AG10803 (cell line): ENCODE measurements at regions not wholly inside any gene's neighbourhood (a gene's known extent, or its start where the extent isn't known, plus 50 kb on each side); places are given as distances from the start of the nearest gene placed in this dataset.
"Not testable (repeated sequence)": the region's sequence is repeated elsewhere in the genome, so short reads cannot be mapped to it uniquely, and the experiment has no call there.

Experiments used
- DNase-seq: peaks from one replicate; pipeline ENCODE4 v3.0.0; 2010; ENCODE audit warnings: low read depth
- H3K4me3 ChIP-seq: 2 replicates; pipeline ENCODE4 v1.5.1; 2011; ENCODE audit warnings: mild to moderate bottlenecking, low read length, control low read depth
- CTCF ChIP-seq: conservative IDR thresholded peaks from 2 replicates; pipeline ENCODE4 v1.5.1; 2011; ENCODE audit warnings: mild to moderate bottlenecking, low read length, control low read depth, inconsistent platforms

- no peak for DNase-seq
- no peak for TF ChIP-seq CTCF
- H3K4me3 ChIP-seq = no peak overlapping the region
Observed at GRCh38 chr6:68533339-68533795, 101.7 kb upstream of the ADGRB3 start.

GRCh38 chr6:68527691-68528090, 107.4 kb upstream of the ADGRB3 start:
- no peak for TF ChIP-seq CTCF
- H3K4me3 ChIP-seq = no peak overlapping the region
- DNase-seq = no peak

GRCh38 chr6:68506911-68507310, 128.2 kb upstream of the ADGRB3 start:
- TF ChIP-seq CTCF = no peak
- no peak for DNase-seq
- no peak overlapping the region for H3K4me3 ChIP-seq

- DNase-seq = no peak
- H3K4me3 ChIP-seq = no peak overlapping the region
- no peak for TF ChIP-seq CTCF
Observed at GRCh38 chr6:68502946-68503345, 132.1 kb upstream of the ADGRB3 start.

GRCh38 chr6:68497927-68498326, 137.2 kb upstream of the ADGRB3 start:
- DNase-seq = no peak
- H3K4me3 ChIP-seq = no peak overlapping the region
- no peak for TF ChIP-seq CTCF

- not testable (repeated sequence) for H3K4me3 ChIP-seq, DNase-seq
Observed at GRCh38 chr6:68494880-68495279, 140.2 kb upstream of the ADGRB3 start.

GRCh38 chr6:68476611-68477010, 158.5 kb upstream of the ADGRB3 start:
- H3K4me3 ChIP-seq = no peak overlapping the region
- no peak for TF ChIP-seq CTCF
- no peak for DNase-seq

GRCh38 chr6:68473433-68474210, 161.5 kb upstream of the ADGRB3 start:
- TF ChIP-seq CTCF = no peak
- no peak for DNase-seq
- H3K4me3 ChIP-seq = no peak overlapping the region
